GM21529 (cell line): ENCODE measurements at regions not wholly inside any gene's neighbourhood (a gene's known extent, or its start where the extent isn't known, plus 50 kb on each side); places are given as distances from the start of the nearest gene placed in this dataset.

Source experiments
- ATAC-seq: cut with Tn5 transposase; IDR thresholded peaks from one replicate; pipeline ENCODE4 v1.9.1; 2021; ENCODE audit not compliant: unreplicated experiment

GRCh38 chr9:99326112-99326916 lies 104.2 kb downstream of the SEC61B start:
- ATAC-seq = no peak

DNA sequence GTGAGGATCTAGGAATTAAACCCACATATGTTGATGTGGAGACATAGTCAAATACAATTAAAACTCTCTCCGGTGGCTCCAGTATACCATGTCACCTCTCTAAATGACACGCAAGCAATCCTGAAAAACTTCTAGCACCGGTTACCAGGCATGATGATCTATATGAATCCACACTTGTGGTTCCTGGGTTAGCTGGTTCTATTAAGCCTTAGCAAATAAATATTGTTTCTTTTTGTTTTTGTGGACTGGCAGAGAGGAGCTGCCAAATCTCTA lies 104.8 kb downstream of the SEC61B start:
- ATAC-seq = no peak

GRCh38 chr9:99327667-99328066 lies 105.6 kb downstream of the SEC61B start:
- ATAC-seq = no peak

GRCh38 chr9:99335280-99335679 lies 113.2 kb downstream of the SEC61B start:
- no peak for ATAC-seq

DNA sequence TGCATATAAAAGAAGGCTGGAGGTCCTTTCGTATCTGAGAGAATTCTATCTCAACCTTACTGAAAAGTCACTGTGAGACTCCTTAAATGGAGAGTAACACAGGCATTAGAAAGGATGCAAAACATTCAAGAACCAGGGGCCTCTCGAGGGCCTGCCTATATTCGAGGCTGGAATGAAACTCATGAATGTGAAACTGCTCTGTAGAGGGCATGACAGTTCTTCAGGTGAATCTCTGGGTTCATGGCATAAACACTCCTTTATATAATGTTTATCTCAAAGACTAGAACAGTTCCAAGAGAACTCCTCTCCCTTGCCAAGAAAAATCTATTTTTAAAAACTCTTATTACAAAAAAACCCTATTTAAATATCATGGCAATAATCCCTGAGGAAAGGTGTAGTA lies 113.9 kb downstream of the SEC61B start:
- no peak for ATAC-seq

DNA sequence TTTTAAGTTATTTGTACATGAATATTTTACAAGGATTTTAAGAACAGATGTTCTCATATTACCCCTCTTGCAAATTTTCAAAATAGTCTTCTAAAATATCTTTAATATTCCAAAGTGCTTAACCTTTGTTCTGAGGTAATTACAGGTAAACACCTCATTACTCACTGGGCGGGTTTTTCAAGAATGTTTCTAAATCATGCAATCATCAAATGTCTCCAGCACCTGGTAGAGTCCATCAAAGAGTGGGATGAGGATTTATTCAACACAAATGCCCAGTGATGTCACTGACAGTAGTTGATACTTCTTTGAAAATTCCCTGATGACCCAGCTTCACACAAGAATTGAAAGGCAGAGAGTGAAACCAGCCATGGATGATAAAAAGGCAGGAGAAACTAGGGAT lies 114.4 kb downstream of the SEC61B start:
- no peak for ATAC-seq

DNA sequence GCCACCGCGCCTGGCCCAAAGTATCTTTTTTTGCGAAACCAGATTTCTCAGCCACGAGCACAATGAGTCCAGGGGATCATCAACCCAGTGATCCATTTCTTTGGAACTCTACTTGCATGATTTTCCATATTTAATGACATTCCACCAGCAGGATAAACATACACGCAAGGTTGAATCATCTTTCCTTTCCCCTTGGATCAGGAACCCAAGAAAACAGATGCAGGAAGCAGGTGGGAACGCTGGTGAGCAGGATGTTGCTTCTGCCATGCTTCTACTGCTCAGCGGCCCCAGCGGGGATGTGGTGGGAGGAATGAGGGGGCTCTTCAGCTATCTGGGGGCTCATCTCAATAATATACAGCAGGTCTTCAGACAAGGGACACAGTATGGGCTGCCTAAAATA lies 118.2 kb downstream of the SEC61B start:
- no peak for ATAC-seq

- no peak for ATAC-seq
Measured at GRCh38 chr9:99341686-99342085, 119.6 kb downstream of the SEC61B start.

GRCh38 chr9:99345451-99345850 lies 123.4 kb downstream of the SEC61B start:
- no peak for ATAC-seq

DNA sequence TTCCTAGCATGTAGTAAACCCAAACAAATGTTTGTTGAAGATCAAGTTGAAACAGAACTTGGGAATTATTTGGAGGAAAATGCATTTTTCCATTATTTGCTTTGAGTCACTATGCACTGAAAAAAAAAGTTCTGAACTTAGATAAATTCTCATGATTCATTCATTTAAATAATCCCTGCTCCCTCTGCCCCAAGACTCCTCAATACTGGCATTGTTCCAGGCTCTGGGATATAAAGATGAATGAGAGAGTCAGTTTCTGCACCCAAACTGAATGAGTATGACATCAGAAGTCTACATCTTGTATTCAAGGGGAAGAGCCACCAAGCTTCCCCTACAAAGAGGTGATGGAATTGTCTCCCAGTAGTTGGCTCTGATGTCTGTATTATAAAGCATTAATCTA lies 123.9 kb downstream of the SEC61B start:
- no peak for ATAC-seq

GRCh38 chr9:99347568-99347967 lies 125.5 kb downstream of the SEC61B start:
- no peak for ATAC-seq

GRCh38 chr9:99348289-99348688 lies 126.2 kb downstream of the SEC61B start:
- ATAC-seq = no peak

- ATAC-seq = no peak
Measured at GRCh38 chr9:99349870-99350269, 127.8 kb downstream of the SEC61B start.

DNA sequence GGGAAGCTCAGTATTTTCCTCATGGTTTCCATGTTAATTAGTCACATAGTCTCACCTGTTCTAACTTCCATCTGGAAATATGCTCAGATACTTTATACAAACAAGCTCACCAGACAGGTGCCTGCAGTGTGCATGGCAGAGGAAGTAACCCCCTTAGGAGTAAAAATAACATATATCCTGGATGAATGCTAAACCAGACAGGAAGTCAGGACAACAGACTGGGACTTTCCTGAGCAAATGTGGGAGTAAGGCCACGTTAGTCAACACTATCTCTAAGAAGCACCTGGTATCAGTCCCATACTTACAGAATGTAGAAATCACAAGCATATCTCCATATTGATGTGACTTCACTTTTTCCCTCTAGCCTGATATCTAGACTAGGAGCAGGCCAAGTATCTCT lies 128.4 kb downstream of the SEC61B start:
- ATAC-seq = no peak

GRCh38 chr9:99351647-99352046 lies 129.6 kb downstream of the SEC61B start:
- no peak for ATAC-seq

- ATAC-seq = no peak
Measured at GRCh38 chr9:99352826-99353225, 130.7 kb downstream of the SEC61B start.

- no peak for ATAC-seq
Measured at GRCh38 chr9:99353408-99353807, 131.3 kb downstream of the SEC61B start.

DNA sequence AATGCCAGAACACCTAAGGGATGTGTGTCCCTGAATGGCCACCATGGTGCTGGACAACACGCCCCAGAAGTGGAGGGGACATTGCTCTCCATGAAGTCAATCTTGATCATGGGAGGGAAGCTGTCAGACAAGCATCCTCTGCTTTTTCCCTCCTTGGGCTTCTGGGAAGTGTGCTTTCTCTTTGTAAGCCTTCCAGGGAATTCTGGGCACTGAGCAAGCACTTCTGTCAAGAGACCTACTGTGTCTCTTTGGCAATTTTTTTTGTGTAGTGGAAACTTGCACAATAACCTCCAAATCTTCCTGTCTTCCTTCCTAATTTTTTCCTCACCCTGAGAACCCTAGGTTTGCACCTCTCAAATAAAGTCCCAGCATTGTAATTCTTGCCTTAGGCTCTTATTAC lies 132.0 kb downstream of the SEC61B start:
- ATAC-seq = no peak

- no peak for ATAC-seq
Measured at GRCh38 chr9:99356512-99356971, 134.5 kb downstream of the SEC61B start.

DNA sequence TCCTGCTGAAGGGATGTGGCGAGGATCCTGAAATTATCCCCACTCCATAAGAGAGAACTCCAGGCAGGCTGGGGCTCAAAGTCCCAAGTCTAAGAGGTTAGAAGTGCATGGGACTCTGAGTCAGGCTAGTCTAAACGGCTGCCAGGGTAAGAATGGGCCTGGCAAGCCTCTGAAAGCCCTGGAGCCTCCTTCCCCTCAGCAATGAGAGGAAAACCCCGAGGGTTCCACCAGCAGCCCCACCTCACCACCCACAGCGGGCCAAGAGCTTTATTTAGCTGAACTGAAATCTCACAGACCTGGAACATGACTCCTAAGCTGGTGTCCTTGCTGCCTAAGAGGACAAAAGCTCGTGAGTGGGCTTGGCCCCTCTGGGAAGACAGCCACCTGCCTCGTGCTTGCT lies 135.5 kb downstream of the SEC61B start:
- no peak for ATAC-seq

DNA sequence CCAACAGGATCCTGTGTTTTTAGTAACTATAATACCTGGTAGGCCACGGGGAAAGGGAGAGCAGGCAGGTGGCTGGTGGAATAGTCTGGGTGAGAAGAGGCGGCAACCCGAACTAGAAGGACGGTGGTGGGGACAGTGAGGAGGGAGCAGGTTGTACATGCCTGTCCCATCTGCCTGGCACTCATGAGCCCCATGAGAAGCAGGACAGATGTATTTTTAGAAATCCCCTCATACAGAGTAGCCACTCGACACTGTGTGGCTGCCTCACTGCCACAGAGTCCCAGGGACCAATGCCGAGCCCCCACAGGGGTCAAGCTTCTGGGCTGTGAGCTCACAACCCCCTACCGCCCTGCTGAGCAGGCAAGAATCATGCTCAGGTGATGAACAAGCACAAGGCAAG lies 136.6 kb downstream of the SEC61B start:
- ATAC-seq = no peak

DNA sequence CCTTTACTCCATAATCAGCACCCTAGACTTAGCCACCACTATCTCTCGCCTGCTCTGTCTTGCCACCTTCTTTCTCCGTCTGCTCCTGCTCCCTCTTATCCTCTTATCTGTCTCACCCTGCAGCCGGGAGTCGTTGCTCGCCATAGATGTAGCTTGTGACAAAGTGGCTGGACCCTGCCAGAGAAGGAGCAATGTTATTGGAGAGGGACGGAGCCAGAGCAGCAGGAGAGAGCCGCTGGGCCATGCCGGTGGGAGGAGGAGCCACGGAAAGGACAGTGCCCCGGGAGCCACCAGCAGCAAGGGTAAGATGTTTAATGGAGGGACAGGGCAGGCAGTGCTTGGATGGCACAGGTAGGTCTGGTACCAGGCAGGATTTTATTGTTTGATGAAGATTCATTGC lies 137.3 kb downstream of the SEC61B start:
- ATAC-seq = no peak

DNA sequence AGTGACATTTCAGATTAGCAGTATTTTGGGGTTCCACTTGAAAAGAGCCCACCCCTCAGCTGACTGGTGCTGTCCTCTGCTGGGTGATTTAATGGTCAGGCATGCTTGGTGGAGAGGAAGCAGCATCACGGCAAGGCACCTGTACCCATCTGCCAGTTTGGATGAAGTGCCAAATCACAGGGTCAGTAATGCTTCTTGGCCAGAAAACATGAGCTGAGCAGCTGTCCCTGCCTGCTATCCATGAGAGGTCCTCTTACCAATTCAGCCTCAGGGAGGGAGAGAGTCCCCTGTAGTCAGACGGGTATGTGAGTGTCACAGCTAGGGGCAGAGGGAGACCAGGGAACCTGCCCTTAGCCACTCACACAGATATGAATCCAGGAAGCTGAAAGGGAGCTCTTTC lies 137.9 kb downstream of the SEC61B start:
- ATAC-seq = no peak
